NOMO-1 (cell line): ENCODE measurements at regions not wholly inside any gene's neighbourhood (a gene's known extent, or its start where the extent isn't known, plus 50 kb on each side); places are given as distances from the start of the nearest gene placed in this dataset.
"Not testable (repeated sequence)": the region's sequence is repeated elsewhere in the genome, so short reads cannot be mapped to it uniquely, and the experiment has no call there.

Source experiments
- DNase-seq, 2 experiments: peaks; one replicate each; lab custom pipeline; 2025; ENCODE audit not compliant: unreplicated experiment in 2 of 2; lab: John Stamatoyannopoulos, UW

GRCh38 chr1:102821707-102822106, 286.6 kb downstream of the COL11A1 start:
- no peak for DNase-seq

GRCh38 chr1:102800406-102800805, 307.9 kb downstream of the COL11A1 start:
- DNase-seq = no peak

GRCh38 chr1:102799496-102799895, 308.8 kb downstream of the COL11A1 start:
- DNase-seq = no peak

GRCh38 chr1:102798718-102799117, 309.6 kb downstream of the COL11A1 start:
- DNase-seq = no peak

- DNase-seq = no peak
Observed at GRCh38 chr1:102796429-102796828, 311.9 kb downstream of the COL11A1 start.

GRCh38 chr1:102790997-102791396, 317.3 kb downstream of the COL11A1 start:
- no peak for DNase-seq

GRCh38 chr1:102789951-102790350, 318.4 kb downstream of the COL11A1 start:
- not testable (repeated sequence) for DNase-seq

- no peak for DNase-seq
Observed at GRCh38 chr1:102783487-102783886, 324.8 kb downstream of the COL11A1 start.

- no peak for DNase-seq
Observed at GRCh38 chr1:102782144-102782543, 326.2 kb downstream of the COL11A1 start.

GRCh38 chr1:102776071-102776470, 332.3 kb downstream of the COL11A1 start:
- DNase-seq = no peak

GRCh38 chr1:102772831-102773230, 335.5 kb downstream of the COL11A1 start:
- no peak for DNase-seq

- DNase-seq = no peak
Observed at GRCh38 chr1:102758418-102758817, 349.9 kb downstream of the COL11A1 start.

GRCh38 chr1:102757363-102757762, 351.0 kb downstream of the COL11A1 start:
- no peak for DNase-seq

- DNase-seq = no peak
Observed at GRCh38 chr1:102751111-102751510, 357.2 kb downstream of the COL11A1 start.

- no peak for DNase-seq
Observed at GRCh38 chr1:102742426-102742825, 365.9 kb downstream of the COL11A1 start.

- DNase-seq = no peak
Observed at GRCh38 chr1:102733491-102734236, 374.7 kb downstream of the COL11A1 start.

- no peak for DNase-seq
Observed at GRCh38 chr1:102732927-102733326, 375.4 kb downstream of the COL11A1 start.

- DNase-seq = no peak
Observed at GRCh38 chr1:102726417-102726816, 381.9 kb downstream of the COL11A1 start.

- DNase-seq = no peak
Observed at GRCh38 chr1:102724741-102725140, 383.6 kb downstream of the COL11A1 start.

GRCh38 chr1:102715150-102715549, 393.2 kb downstream of the COL11A1 start:
- peak in 1 of 2 experiments; percentile 32 for DNase-seq

GRCh38 chr1:102699524-102699923, 408.8 kb downstream of the COL11A1 start:
- no peak for DNase-seq

- DNase-seq = no peak
Observed at GRCh38 chr1:102693345-102693744, 415.0 kb downstream of the COL11A1 start.

- DNase-seq = no peak
Observed at GRCh38 chr1:102691592-102692090, 416.7 kb downstream of the COL11A1 start.
